Epithelial cell of esophagus (primary cell): ENCODE measurements at regions not wholly inside any gene's neighbourhood (a gene's known extent, or its start where the extent isn't known, plus 50 kb on each side); places are given as distances from the start of the nearest gene placed in this dataset.

Experiments used
- DNase-seq: peaks from one replicate; pipeline ENCODE4 v3.0.0; 2010; ENCODE audit warnings: low read depth
- H3K4me3 ChIP-seq: 2 replicates; pipeline ENCODE4 v1.5.1; 2011; ENCODE audit warnings: mild to moderate bottlenecking, low read length, control low read depth
- TF ChIP-seq, protein P1 (sequence below): IDR thresholded peaks from 2 replicates; pipeline ENCODE4 v1.5.1; 2011; ENCODE audit warnings: low read depth, mild to moderate bottlenecking, low read length, control low read depth, inconsistent platforms; ENCODE audit not compliant: insufficient read depth; ENCODE audit errors: missing control alignments

DNA sequence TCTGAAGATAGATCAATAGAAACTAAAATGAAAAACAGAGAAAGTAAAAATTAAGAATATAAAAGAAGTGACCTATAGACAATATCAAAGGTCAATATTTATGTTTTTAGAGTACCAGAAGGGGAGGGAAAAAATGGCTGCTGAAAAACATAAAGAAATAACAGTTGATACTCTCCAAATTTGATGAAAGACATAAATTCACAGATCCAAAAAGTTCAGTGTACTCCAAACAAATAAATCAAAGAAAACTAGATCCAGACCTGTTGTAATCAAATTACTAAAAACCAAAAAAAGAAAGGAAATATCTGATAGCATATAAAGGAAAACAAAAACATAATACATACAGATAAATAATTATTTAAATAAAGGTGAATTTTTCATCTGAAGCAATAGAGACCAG is 1689.1 kb upstream of the TMEFF2 start:
- no peak for DNase-seq
- TF ChIP-seq, protein P1, sequence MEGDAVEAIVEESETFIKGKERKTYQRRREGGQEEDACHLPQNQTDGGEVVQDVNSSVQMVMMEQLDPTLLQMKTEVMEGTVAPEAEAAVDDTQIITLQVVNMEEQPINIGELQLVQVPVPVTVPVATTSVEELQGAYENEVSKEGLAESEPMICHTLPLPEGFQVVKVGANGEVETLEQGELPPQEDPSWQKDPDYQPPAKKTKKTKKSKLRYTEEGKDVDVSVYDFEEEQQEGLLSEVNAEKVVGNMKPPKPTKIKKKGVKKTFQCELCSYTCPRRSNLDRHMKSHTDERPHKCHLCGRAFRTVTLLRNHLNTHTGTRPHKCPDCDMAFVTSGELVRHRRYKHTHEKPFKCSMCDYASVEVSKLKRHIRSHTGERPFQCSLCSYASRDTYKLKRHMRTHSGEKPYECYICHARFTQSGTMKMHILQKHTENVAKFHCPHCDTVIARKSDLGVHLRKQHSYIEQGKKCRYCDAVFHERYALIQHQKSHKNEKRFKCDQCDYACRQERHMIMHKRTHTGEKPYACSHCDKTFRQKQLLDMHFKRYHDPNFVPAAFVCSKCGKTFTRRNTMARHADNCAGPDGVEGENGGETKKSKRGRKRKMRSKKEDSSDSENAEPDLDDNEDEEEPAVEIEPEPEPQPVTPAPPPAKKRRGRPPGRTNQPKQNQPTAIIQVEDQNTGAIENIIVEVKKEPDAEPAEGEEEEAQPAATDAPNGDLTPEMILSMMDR, result no peak

DNA sequence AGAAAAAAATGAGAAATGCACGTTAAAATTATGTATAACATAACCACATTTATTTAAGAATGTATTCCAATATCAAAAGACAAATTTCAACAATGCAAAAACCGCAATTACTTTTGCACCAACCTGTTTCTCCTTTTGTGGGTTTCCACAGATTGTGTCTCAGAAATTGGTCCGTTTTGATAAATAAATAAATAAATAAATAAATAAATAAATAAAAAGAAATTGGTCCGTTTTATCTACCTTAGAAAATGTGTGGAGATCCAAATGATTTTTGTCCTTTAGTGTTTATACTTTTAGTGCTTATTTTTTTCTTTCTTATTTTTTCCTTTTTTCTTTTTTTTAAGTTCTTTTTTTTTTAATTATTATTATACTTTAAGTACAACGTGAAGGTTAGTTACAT is 1682.2 kb upstream of the TMEFF2 start:
- no peak overlapping the region for H3K4me3 ChIP-seq
- DNase-seq, result no peak
- TF ChIP-seq, protein P1, result no peak

More for the DNA sequence above, 1689.1 kb upstream of the TMEFF2 start:
- no peak overlapping the region for H3K4me3 ChIP-seq

DNA sequence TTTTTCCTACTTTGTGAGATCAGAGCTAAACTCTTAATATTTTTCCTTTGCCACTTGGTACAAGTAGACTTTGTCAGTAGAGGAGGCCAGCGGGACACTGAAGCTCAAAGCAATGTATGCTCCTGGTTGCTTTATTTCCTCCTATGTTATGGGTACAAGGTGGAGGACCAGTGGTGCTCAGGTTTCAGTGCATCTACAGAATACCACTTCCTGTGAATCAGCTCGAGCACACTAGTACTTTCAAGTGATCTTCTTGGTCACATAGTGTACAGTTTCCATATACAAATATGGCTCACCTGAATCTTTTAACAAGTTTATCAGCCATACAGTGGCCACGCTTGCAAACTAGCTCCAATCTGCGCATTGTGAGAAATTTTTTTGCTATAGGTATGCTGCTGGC is 1674.8 kb upstream of the TMEFF2 start:
- DNase-seq, result no peak
- H3K4me3 ChIP-seq, result no peak overlapping the region
- TF ChIP-seq, protein P1, result no peak

DNA sequence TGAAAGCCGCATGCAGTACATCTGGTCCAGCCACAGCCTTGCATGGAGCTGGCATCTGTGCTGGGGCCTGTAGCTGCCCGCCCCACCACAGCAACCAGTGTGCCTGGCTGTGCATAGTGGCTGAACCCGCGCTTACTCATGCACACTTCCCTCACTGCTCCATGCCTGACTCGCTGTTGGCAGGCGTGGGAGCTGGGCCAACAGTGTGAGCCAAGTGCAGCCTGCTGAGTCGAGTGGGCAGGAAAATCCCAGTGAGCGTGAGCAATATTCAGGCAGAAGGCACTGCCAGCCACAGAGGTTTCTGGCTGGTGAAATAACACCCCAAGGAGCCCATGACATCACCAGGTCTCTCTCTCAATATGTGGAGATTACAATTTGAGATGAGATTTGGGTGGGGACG is 1674.1 kb upstream of the TMEFF2 start:
- TF ChIP-seq, protein P1, result no peak
- H3K4me3 ChIP-seq, result no peak overlapping the region
- peak; percentile 55 for DNase-seq

DNA sequence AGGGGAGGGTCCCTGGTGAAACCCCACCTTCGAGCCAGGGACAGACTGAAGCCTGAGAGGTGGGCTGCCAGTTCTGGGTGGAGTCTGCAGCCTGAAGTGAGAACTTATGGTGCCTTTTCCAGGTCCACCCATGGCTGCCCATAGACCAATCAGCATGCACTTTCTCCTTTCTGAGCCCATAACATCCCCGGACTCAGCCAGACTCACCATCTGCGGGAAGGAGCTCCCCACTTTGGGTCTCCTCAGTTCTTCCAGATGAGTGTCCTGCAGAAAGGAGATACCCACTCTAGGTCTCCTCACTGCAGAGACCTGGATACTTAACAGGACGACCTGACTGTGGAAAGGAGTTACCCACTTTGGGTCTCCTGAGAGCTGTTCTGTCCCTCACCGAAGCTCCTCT is 1673.4 kb upstream of the TMEFF2 start:
- no peak for DNase-seq
- no peak overlapping the region for H3K4me3 ChIP-seq
- TF ChIP-seq, protein P1, result no peak

DNA sequence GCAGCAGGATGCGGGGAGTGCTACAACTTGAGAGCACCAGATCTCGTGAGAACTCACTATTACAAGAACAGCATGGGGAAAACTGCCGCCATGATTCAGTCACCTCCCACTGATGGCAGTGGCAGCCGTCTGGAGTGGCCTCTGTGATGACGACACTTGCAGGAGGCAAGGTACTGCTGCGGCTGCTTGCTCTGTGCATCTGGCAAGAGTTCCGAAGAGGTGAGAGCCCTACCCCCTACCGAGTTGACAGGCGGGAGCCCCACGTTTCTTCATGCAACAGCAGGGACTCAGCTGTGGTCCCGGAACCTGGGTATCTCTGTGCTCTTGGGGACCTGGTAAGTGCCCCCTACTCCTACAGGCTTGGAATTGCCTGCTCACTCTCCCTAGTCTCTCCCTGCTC is 1672.7 kb upstream of the TMEFF2 start:
- no peak overlapping the region for H3K4me3 ChIP-seq
- TF ChIP-seq, protein P1, result no peak
- DNase-seq, result no peak

DNA sequence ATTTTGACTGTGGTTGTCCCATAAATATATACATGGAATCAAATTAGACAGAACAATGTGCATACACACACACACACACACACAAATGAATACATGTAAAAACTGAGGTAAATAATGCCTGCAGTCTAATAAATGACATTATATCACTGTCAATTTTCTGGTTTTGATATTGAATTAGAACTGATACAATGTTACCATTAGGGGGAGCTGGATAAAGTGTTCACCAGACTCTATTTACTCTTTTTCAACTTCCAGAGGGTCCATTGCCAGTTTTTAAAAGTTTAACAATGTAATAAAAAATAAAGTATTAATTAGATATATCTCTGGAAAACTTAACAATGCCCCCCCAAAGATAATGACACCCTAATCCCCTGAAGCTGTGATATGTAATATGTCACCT is 1666.8 kb upstream of the TMEFF2 start:
- no peak overlapping the region for H3K4me3 ChIP-seq
- DNase-seq, result no peak
- TF ChIP-seq, protein P1, result peak; percentile 7
